ENCODE measurements at regions not wholly inside any gene's neighbourhood (a gene's known extent, or its start where the extent isn't known, plus 50 kb on each side); places are given as distances from the start of the nearest gene placed in this dataset.
A peak's percentile ranks its signal among the peaks of the same experiment; 100 is the strongest.

DNA sequence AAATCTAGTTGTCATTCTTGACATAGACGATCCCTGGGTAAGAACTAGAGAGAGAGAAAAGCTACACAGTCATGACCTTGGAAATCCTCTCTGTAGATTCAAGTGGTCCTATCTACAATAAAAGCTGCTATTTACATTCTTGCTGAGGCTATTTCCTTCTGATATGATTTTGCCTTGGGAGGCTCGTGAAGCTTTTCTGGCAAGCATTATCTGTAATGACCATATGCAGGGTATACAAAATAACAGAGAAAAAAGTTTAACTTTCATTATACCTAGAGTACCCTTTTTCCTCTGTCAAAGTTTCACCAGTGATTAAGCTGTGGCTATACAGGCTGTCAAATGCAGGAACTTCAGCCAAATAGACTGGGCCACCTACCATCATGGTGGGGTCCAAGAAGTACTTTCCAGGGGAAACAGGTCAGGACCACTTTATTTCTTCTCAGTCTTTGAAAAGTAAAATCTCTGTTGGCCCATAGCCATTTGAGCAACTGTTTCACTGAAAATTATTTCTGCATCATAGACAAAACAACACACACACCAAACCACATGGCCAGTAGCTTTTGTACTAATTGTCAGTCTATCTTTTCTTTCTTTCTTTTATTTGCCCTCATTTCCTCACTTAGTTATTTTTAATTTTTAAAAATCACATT is 677.0 kb upstream of the ID4 start:
- Histone ChIP-seq H3K27ac (replicated peaks in 1 of 4) (no peak overlapping the region), H3K36me3 (no peaks in the 10 kb centered on the region), H3K9me3 (no peaks in the 10 kb centered on the region), H3K4me1 (peaks cover 0 to 25% (median 19%) of the 10 kb centered on the region in 4 donors), H3K27me3 (no peaks in the 10 kb centered on the region), H3K4me3 (no peak overlapping the region)
- WGBS, result 53% methylated on average over 2 of the region's 2 CpGs
- no peak for DNase-seq (ENCODE audit: extremely low spot score)
- no peak for TF ChIP-seq POLR2A (IDR thresholded peaks at IDR 0.05; ENCODE audit: low read depth)
- TF ChIP-seq CTCF (IDR thresholded peaks at IDR 0.05), result no peak
- no peak for TF ChIP-seq POLR2AphosphoS5 (IDR thresholded peaks at IDR 0.05)
- TF ChIP-seq EP300 (IDR thresholded peaks at IDR 0.05), result no peak
- intact Hi-C loops (cut with DNase I), result no loop called here

DNA sequence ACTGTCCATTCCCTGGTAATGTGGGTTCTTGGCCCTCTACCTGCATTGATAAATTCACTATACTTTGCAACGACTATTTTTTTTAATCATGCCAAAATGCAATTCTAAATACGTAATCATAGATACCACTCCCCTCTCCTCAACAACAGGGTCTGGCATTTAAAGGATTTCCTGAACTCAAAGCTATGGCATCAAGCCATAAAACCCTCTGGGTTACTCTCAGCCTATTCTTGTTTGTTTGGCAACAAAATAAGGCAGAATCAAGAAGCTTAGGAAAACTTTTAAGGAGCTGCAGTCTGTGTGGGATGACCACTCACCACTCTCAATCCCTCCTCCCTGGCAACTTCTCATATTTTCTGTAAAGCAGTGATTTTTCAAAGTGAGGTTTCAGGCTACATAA is 669.9 kb upstream of the ID4 start:
- Histone ChIP-seq H3K9me3 (no peaks in the 10 kb centered on the region), H3K27ac (replicated peaks in 1 of 4) (no peak overlapping the region), H3K36me3 (no peaks in the 10 kb centered on the region), H3K27me3 (no peaks in the 10 kb centered on the region), H3K4me1 (peaks cover 0 to 5% (median 0%) of the 10 kb centered on the region in 4 donors), H3K4me3 (no peak overlapping the region)
- no peak for TF ChIP-seq CTCF (IDR thresholded peaks at IDR 0.05)
- TF ChIP-seq POLR2AphosphoS5 (IDR thresholded peaks at IDR 0.05), result no peak
- no peak for TF ChIP-seq EP300 (IDR thresholded peaks at IDR 0.05)
- no peak for TF ChIP-seq POLR2A (IDR thresholded peaks at IDR 0.05; ENCODE audit: low read depth)
- intact Hi-C loops (cut with DNase I), result no loop called here
- DNase-seq (ENCODE audit: extremely low spot score), result no peak
- 40% methylated on average over 2 of the region's 2 CpGs for WGBS

GRCh38 chr6:19169366-19169765 is 667.8 kb upstream of the ID4 start:
- intact Hi-C loops (cut with DNase I), result no loop called here
- H3K4me3 ChIP-seq, result no peak overlapping the region
- no peaks in the 10 kb centered on the region for H3K9me3 ChIP-seq
- H3K27me3 ChIP-seq, result no peaks in the 10 kb centered on the region
- H3K36me3 ChIP-seq, result no peaks in the 10 kb centered on the region
- no peak overlapping the region for H3K27ac ChIP-seq (replicated peaks in 1 of 4)
- H3K4me1 ChIP-seq, result peaks cover 0 to 5% (median 0%) of the 10 kb centered on the region in 4 donors
- 87% methylated on average over 5 of the region's 5 CpGs for WGBS
- no peak for TF ChIP-seq POLR2A (IDR thresholded peaks at IDR 0.05; ENCODE audit: low read depth)
- TF ChIP-seq EP300 (IDR thresholded peaks at IDR 0.05), result no peak
- no peak for TF ChIP-seq CTCF (IDR thresholded peaks at IDR 0.05)
- TF ChIP-seq POLR2AphosphoS5 (IDR thresholded peaks at IDR 0.05), result no peak
- DNase-seq (ENCODE audit: extremely low spot score), result no peak

- intact Hi-C loops (cut with DNase I), result no loop called here
- no peak overlapping the region for H3K27ac ChIP-seq (replicated peaks in 1 of 4)
- no peak overlapping the region for H3K4me3 ChIP-seq
- no peaks in the 10 kb centered on the region for H3K36me3 ChIP-seq
- peaks cover 0 to 16% (median 12%) of the 10 kb centered on the region in 4 donors for H3K9me3 ChIP-seq
- no peak for TF ChIP-seq POLR2AphosphoS5 (IDR thresholded peaks at IDR 0.05)
- no peak for DNase-seq (ENCODE audit: extremely low spot score)
- H3K4me1 ChIP-seq, result peaks cover 0 to under 1% (median 0%) of the 10 kb centered on the region in 4 donors
- no peaks in the 10 kb centered on the region for H3K27me3 ChIP-seq
- WGBS, result 76% methylated on average over 3 of the region's 3 CpGs
Observed at GRCh38 chr6:19175023-19175422, 662.1 kb upstream of the ID4 start.

GRCh38 chr6:19180348-19181072 is 656.7 kb upstream of the ID4 start:
- peak overlapping the region in 1 of 4 donors; percentile 38 for H3K27ac ChIP-seq (replicated peaks in 1 of 4)
- WGBS, result 59% methylated on average over 12 of the region's 13 CpGs
- H3K9me3 ChIP-seq, result peaks cover 0 to 16% (median 12%) of the 10 kb centered on the region in 4 donors
- no peak for DNase-seq (ENCODE audit: extremely low spot score)
- H3K4me3 ChIP-seq, result no peak overlapping the region
- H3K36me3 ChIP-seq, result no peaks in the 10 kb centered on the region
- peaks cover 0 to 10% (median 3%) of the 10 kb centered on the region in 4 donors for H3K4me1 ChIP-seq
- TF ChIP-seq EP300 (IDR thresholded peaks at IDR 0.05) (no peak), POLR2AphosphoS5 (IDR thresholded peaks at IDR 0.05) (peak; percentile 17 to 51)
- no peaks in the 10 kb centered on the region for H3K27me3 ChIP-seq
- intact Hi-C loops (cut with DNase I), result no loop called here

Data from esophagus muscularis mucosa (tissue), 4 donors.